ENCODE measurements at regions not wholly inside any gene's neighbourhood (a gene's known extent, or its start where the extent isn't known, plus 50 kb on each side); places are given as distances from the start of the nearest gene placed in this dataset.

DNA sequence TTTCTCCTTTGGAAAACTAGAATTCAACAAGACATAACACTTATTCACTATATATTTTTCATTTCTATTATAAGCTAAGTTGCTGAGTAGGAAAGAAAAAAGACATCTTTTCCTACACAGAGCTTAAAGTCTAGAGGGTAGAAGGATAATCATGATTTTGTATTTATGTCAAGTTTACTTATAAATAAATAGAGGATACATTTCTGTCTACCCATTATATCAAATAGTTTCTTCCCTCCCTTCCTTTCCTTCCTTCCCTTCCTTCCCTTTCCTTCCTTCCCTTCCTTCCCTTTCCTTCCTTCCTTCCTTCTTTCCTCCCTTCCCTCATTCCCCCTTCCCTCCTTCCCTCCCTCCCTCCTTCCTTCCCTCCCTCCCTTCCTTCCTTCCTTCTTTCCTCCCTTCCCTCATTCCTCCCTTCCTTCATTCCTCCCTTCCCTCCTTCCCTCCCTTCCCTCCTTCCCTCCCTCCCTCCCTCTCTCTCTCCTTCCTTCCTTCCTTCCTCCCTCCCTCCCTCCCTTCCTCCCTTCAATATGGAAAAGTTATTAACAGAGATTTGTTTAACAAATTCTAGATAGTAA lies 308.4 kb upstream of the COL3A1 start:
- DNase-seq (ENCODE audit: low read depth), result no peak
- TF ChIP-seq CTCF (IDR thresholded peaks at IDR 0.05; ENCODE audit: insufficient read depth, low read depth, low read length, missing control alignments), result no peak
- no peak overlapping the region for H3K4me3 ChIP-seq (ENCODE audit: low read length)

DNA sequence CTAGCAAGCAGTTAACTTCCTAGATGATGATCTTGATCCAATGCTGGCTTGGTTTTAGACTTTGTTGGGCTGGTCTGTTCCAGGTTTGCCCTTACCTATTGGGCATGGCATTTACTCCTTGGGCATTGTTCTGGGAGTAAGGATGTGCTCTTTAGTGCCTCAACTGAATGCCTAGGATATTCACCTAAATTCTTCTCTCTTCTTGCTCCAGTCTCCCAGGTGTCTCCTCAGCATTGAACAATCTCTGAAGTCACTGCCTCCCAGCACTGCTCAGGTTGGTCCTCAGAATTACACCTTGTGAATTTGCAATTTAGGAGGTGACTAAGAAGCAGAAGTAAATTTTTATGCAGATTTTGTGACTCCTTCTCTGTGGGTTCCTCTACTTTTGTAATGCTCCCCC lies 307.7 kb upstream of the COL3A1 start:
- no peak for TF ChIP-seq CTCF (IDR thresholded peaks at IDR 0.05; ENCODE audit: insufficient read depth, low read depth, low read length, missing control alignments)

DNA sequence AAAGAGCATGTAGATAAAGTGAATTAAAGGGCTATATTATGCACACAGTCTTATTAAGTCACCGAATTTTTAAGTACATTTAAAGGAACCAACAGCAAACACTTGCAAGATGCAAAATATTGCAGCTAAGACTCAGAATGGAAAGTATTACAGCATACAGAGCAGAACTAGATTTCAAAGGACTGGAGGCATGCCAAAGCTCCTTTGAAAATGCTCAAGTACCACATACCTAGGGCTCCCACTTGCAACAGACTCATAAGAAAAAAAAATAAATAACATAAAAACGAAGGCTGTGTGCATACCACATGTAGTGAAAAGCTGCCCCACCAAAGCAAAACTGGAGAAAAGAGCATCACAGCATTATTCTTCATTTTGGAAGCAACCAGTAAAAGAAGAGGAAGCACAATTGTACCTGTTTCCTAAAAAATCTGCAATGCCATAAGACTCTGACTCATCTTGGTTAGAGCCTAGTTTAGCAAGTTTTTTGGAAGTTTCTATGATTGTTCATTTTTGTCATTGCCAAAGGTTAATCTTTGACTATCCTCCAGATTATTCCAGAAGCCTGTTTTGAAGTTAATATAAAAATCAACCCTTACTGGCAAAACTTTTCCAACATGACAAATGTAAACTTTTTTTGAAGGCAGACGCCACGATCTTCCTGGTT lies 306.0 kb upstream of the COL3A1 start:
- DNase-seq (ENCODE audit: low read depth), result peak; percentile 5

More for the DNA sequence above, 307.7 kb upstream of the COL3A1 start:
- DNase-seq (ENCODE audit: low read depth), result no peak
- no peak overlapping the region for H3K4me3 ChIP-seq (ENCODE audit: low read length)

DNA sequence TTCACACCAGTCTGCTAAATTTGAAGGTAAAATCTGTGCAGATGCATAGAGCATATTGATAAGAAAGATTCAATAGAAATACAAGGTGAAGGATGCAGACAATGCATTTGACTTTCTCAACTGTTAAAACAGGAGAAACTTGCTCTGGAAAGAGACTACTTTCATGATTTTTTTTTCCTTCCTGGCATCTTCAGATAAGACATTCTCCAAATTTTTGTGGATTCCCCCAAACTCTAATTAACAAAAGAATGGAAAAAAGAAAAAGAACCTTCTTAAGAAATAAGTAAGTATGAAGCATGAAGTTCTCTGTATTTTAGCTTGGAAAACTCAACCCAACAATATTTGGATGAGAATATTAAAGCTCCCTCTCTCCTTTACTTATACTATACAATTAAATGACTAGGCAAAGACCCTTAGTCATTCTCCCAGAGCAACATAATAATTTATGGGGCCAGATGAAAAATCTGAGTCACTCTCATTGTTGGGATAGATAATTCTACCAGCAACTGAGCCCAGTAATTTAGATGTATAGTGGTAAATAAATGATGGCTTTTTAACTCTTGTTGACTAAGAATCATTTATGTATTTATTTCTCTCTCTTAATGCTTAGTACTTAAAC lies 298.7 kb upstream of the COL3A1 start:
- DNase-seq (ENCODE audit: low read depth), result no peak
- no peak overlapping the region for H3K4me3 ChIP-seq (ENCODE audit: low read length)
- TF ChIP-seq CTCF (IDR thresholded peaks at IDR 0.05; ENCODE audit: insufficient read depth, low read depth, low read length, missing control alignments), result no peak

More for the DNA sequence above, 306.0 kb upstream of the COL3A1 start:
- no peak overlapping the region for H3K4me3 ChIP-seq (ENCODE audit: low read length)
- no peak for TF ChIP-seq CTCF (IDR thresholded peaks at IDR 0.05; ENCODE audit: insufficient read depth, low read depth, low read length, missing control alignments)

DNA sequence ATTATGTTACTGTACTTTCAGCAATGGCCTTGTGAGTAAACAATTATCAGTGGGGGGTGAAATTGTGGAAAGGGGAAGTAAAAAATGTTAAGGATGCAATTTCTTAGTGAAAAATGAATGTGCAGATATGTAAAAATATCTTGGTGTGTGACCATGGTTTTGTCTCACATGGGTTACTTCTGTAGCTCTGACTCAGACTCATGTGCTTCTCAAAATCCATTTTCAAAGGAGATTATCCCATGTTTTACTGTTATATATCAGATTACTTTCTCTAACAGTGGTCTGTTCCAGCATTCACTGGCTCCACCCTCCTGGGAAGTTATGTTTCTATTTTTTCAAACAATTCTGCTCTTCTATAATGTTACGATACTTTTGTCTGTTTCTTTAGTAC lies 298.2 kb upstream of the COL3A1 start:
- no peak for TF ChIP-seq CTCF (IDR thresholded peaks at IDR 0.05; ENCODE audit: insufficient read depth, low read depth, low read length, missing control alignments)
- no peak for DNase-seq (ENCODE audit: low read depth)
- no peak overlapping the region for H3K4me3 ChIP-seq (ENCODE audit: low read length)

DNA sequence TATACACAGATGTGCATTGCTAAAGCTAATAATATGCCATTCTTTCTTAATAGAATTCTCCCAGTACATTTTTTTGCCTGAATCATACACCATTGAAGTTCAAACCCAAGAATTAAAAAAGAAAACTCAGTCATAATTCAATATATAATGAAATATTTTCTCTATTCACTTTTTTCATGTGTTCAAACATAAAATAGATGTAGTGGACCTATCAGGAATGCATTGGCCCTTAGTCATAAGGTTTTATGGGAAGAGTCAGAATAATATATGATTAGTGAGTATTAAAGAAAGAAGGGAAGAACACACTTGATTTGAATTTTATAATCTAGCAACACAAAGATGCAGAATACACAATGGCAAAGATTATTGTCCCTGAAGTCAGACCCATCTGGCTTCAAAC lies 297.0 kb upstream of the COL3A1 start:
- no peak for DNase-seq (ENCODE audit: low read depth)
- H3K4me3 ChIP-seq (ENCODE audit: low read length), result no peak overlapping the region
- TF ChIP-seq CTCF (IDR thresholded peaks at IDR 0.05; ENCODE audit: insufficient read depth, low read depth, low read length, missing control alignments), result no peak

Data from epithelial cell of esophagus (primary cell).